Stomach (tissue), 8 donors: ENCODE measurements at regions not wholly inside any gene's neighbourhood (a gene's known extent, or its start where the extent isn't known, plus 50 kb on each side); places are given as distances from the start of the nearest gene placed in this dataset.

Experiments
- DNase-seq, 2 donors: peaks; one replicate each; pipeline versions ENCODE4 v3.0.0 to v3.0.0-alpha.2; 2013 to 2019
- H3K27ac ChIP-seq, 5 donors: fragments of 200-600 bp in 4 of 5; sonication (generic) in 4 of 5; one replicate each; pipeline ENCODE4 v1.5.1; 2013 to 2019; ENCODE audit warnings: mild to moderate bottlenecking in 1 of 5, moderate library complexity in 1 of 5
- H3K27me3 ChIP-seq, 3 donors: fragments of 200-600 bp; sonication (generic); one replicate each; pipeline ENCODE4 v1.5.1; 2017 to 2019; ENCODE audit warnings: mixed run types in 1 of 3
- H3K36me3 ChIP-seq, 4 donors: fragments of 200-600 bp; sonication (generic); 1 replicate in 3 of 4; 2 replicates in 1 of 4; pipeline ENCODE4 v1.5.1; 2016 to 2019
- H3K4me1 ChIP-seq, 4 donors: fragments of 200-600 bp; sonication (generic); one replicate each; pipeline ENCODE4 v1.5.1; 2016 to 2019
- H3K4me3 ChIP-seq, 4 donors: fragments of 200-600 bp; sonication (generic) in 3 of 4; one replicate each; pipeline ENCODE4 v1.5.1; 2016 to 2019; ENCODE audit warnings: mild to moderate bottlenecking in 1 of 4
- H3K9me3 ChIP-seq, 4 donors: fragments of 200-600 bp; sonication (generic); one replicate each; pipeline ENCODE4 v1.5.1; 2016 to 2019
- CTCF ChIP-seq, 7 experiments: fragments of 450-650 bp in 4 of 7; fragments of 200-600 bp in 3 of 7; sonication (generic) in 3 of 7; IDR thresholded peaks; one replicate each; pipeline ENCODE4 v1.5.1; 2016 to 2019; ENCODE audit warnings: antibody characterized with exemption in 7 of 7, control low read depth in 2 of 7, mild to moderate bottlenecking in 1 of 7
- EP300 ChIP-seq: sonication (generic); formaldehyde crosslinking; IDR thresholded peaks from one replicate; pipeline ENCODE4 v1.6.1; 2017; ENCODE audit warnings: antibody characterized with exemption
- POLR2A ChIP-seq, 4 donors: fragments of 450-650 bp; IDR thresholded peaks; one replicate each; pipeline ENCODE4 v1.6.1; 2016; ENCODE audit warnings: antibody characterized with exemption in 4 of 4, control low read depth in 2 of 4, mild to moderate bottlenecking in 1 of 4, moderate library complexity in 1 of 4
- POLR2AphosphoS5 ChIP-seq, 3 donors: sonication (generic); formaldehyde crosslinking; IDR thresholded peaks; one replicate each; pipeline ENCODE4 v1.6.1; 2016; ENCODE audit warnings: antibody characterized with exemption in 3 of 3
- WGBS, 5 donors: extraction: QIAGEN DNeasy Blood & Tissue Kit in 3 of 5; methylation state at CpG; one replicate each; pipeline versions ENCODE4 v1.1.5 to v1.1.7; 2013 to 2018; 5-methylcytosine and 5-hydroxymethylcytosine counted together
- intact Hi-C: fragments of 100-400 bp; cut with DNase I; formaldehyde crosslinking; loops from one replicate; pipeline ENCODE4 v1.15.1; 2023; ENCODE audit warnings: low total_unique reads
- donor health status: healthy with polysubstance abuse.
- donor health status: Bipolar disorder and iron deficiency.
- donor health status: healthy.

- DNase-seq = peak in 1 of 2 donors; percentile 16
- 35 to 81% (median 67%) methylated on average over 1 of the region's 1 CpG for WGBS, 5 donors
- H3K4me3 ChIP-seq = no peak overlapping the region
- no peaks in the 10 kb centered on the region for H3K9me3 ChIP-seq
- TF ChIP-seq POLR2AphosphoS5 (IDR thresholded peaks at IDR 0.05) (no peak), EP300 (no peak), POLR2A (IDR thresholded peaks at IDR 0.05) (no peak), CTCF (IDR thresholded peaks at IDR 0.05) (no peak)
- H3K27ac ChIP-seq = no peak overlapping the region
- intact Hi-C loops = no loop called here
- H3K4me1 ChIP-seq = peaks cover 0 to 13% (median 5%) of the 10 kb centered on the region in 4 donors
- no peaks in the 10 kb centered on the region for H3K36me3 ChIP-seq
- H3K27me3 ChIP-seq = no peaks in the 10 kb centered on the region
These were observed 1551.9 kb downstream of the EFNB2 start for GRCh38 chr13:104983601-104984000.

- H3K36me3 ChIP-seq = no peaks in the 10 kb centered on the region
- no peak overlapping the region for H3K4me3 ChIP-seq
- H3K9me3 ChIP-seq = no peaks in the 10 kb centered on the region
- WGBS, 5 donors = 37 to 55% (median 47%) methylated on average over 2 of the region's 2 CpGs
- intact Hi-C loops = no loop called here
- H3K27ac ChIP-seq = no peak overlapping the region
- H3K4me1 ChIP-seq = peaks cover 0 to 13% (median 5%) of the 10 kb centered on the region in 4 donors
- no peak for TF ChIP-seq CTCF (IDR thresholded peaks at IDR 0.05)
- TF ChIP-seq POLR2AphosphoS5 (IDR thresholded peaks at IDR 0.05) = no peak
- no peak for TF ChIP-seq POLR2A (IDR thresholded peaks at IDR 0.05)
- no peak for TF ChIP-seq EP300
- no peak for DNase-seq
- no peaks in the 10 kb centered on the region for H3K27me3 ChIP-seq
These were observed 1554.9 kb downstream of the EFNB2 start for GRCh38 chr13:104980586-104980985.

- Histone ChIP-seq H3K9me3 (no peaks in the 10 kb centered on the region), H3K27me3 (no peaks in the 10 kb centered on the region), H3K27ac (no peak overlapping the region), H3K4me3 (no peak overlapping the region), H3K4me1 (peaks cover 0 to 10% (median 3%) of the 10 kb centered on the region in 4 donors), H3K36me3 (no peaks in the 10 kb centered on the region)
- 56 to 78% (median 72%) methylated on average over 4 of the region's 4 CpGs for WGBS, 5 donors
- DNase-seq = no peak
- intact Hi-C loops = no loop called here
- TF ChIP-seq CTCF (IDR thresholded peaks at IDR 0.05) (no peak), POLR2A (IDR thresholded peaks at IDR 0.05) (no peak), POLR2AphosphoS5 (IDR thresholded peaks at IDR 0.05) (no peak), EP300 (no peak)
These were observed 1556.0 kb downstream of the EFNB2 start for GRCh38 chr13:104979281-104980030.

- no peaks in the 10 kb centered on the region for H3K27me3 ChIP-seq
- DNase-seq = no peak
- WGBS, 5 donors = 44 to 54% (median 52%) methylated on average over 2 of the region's 2 CpGs
- H3K4me1 ChIP-seq = no peaks in the 10 kb centered on the region
- no peak overlapping the region for H3K4me3 ChIP-seq
- no peaks in the 10 kb centered on the region for H3K9me3 ChIP-seq
- no peak overlapping the region for H3K27ac ChIP-seq
- no peaks in the 10 kb centered on the region for H3K36me3 ChIP-seq
- intact Hi-C loops = no loop called here
- TF ChIP-seq POLR2A (IDR thresholded peaks at IDR 0.05) (no peak), POLR2AphosphoS5 (IDR thresholded peaks at IDR 0.05) (no peak), EP300 (no peak), CTCF (IDR thresholded peaks at IDR 0.05) (no peak)
These were observed 1558.5 kb downstream of the EFNB2 start for GRCh38 chr13:104976986-104977385.
